Ovary (tissue), 3 donors: ENCODE measurements at regions not wholly inside any gene's neighbourhood (a gene's known extent, or its start where the extent isn't known, plus 50 kb on each side); places are given as distances from the start of the nearest gene placed in this dataset.

Experiments used
- EP300 ChIP-seq: sonication (generic); formaldehyde crosslinking; IDR thresholded peaks from one replicate; pipeline ENCODE4 v1.6.1; 2017; ENCODE audit warnings: antibody characterized with exemption
- POLR2A ChIP-seq: fragments of 450-650 bp; IDR thresholded peaks from one replicate; pipeline ENCODE4 v1.6.1; 2017; ENCODE audit warnings: antibody characterized with exemption, mild to moderate bottlenecking, moderate library complexity
- TF ChIP-seq, protein P1 (sequence below), 3 donors: fragments of 450-650 bp in 2 of 3; fragments of 200-600 bp in 1 of 3; IDR thresholded peaks; one replicate each; pipeline versions ENCODE4 v1.5.1 to v1.8.0; 2016 to 2022; ENCODE audit warnings: antibody characterized with exemption in 3 of 3, mild to moderate bottlenecking in 1 of 3
- donor health status: DM: no; HTN: no; CAD: no.

DNA sequence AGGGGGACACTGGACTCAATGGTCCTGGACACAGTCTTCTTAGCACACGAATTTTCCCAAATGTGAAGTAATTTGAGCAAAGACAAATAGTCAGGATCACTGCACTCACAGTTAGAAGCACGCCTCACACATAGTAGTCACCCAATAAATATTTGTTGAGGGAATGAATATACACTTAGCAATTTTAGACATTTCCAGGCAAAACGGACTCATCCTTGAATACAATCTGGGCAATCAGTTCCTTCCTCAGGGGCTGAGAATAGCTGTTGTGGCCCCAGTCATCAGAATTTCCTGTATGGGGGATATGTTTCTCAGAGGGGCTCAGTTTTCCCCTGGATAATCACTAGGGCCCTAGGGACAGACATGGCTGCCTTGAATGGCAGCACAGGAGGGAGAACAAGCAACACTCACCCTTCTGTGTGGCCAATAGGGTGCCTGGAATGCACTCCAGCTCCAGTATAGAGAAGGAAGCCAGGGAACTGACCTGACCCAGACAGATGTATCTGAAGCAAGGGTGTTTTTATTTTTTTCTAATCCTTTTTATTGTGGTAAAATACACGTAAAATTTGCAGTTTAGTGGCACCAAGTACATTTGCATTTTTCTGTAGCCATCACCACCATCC is 282.7 kb upstream of the ZNF32 start:
- TF ChIP-seq, protein P1, sequence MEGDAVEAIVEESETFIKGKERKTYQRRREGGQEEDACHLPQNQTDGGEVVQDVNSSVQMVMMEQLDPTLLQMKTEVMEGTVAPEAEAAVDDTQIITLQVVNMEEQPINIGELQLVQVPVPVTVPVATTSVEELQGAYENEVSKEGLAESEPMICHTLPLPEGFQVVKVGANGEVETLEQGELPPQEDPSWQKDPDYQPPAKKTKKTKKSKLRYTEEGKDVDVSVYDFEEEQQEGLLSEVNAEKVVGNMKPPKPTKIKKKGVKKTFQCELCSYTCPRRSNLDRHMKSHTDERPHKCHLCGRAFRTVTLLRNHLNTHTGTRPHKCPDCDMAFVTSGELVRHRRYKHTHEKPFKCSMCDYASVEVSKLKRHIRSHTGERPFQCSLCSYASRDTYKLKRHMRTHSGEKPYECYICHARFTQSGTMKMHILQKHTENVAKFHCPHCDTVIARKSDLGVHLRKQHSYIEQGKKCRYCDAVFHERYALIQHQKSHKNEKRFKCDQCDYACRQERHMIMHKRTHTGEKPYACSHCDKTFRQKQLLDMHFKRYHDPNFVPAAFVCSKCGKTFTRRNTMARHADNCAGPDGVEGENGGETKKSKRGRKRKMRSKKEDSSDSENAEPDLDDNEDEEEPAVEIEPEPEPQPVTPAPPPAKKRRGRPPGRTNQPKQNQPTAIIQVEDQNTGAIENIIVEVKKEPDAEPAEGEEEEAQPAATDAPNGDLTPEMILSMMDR (IDR thresholded peaks at IDR 0.05), result no peak
- TF ChIP-seq POLR2A (no peak), EP300 (no peak)
